ENCODE measurements at regions not wholly inside any gene's neighbourhood (a gene's known extent, or its start where the extent isn't known, plus 50 kb on each side); places are given as distances from the start of the nearest gene placed in this dataset.

GRCh38 chr3:70120357-70120966 is 120.9 kb downstream of the SAMMSON start:
- no peak for TF ChIP-seq POLR2A (IDR thresholded peaks at IDR 0.05; ENCODE audit: low read length)
- TF ChIP-seq GATA1 (IDR thresholded peaks at IDR 0.05; ENCODE audit: low read depth, low read length), result no peak
- peak; percentile 67 to 81 for DNase-seq

- no peak for TF ChIP-seq POLR2A (IDR thresholded peaks at IDR 0.05; ENCODE audit: low read length)
- TF ChIP-seq GATA1 (IDR thresholded peaks at IDR 0.05; ENCODE audit: low read depth, low read length), result no peak
- no peak for DNase-seq
Measured at GRCh38 chr3:70127192-70127591, 127.7 kb downstream of the SAMMSON start.

GRCh38 chr3:70137366-70137765 is 137.8 kb downstream of the SAMMSON start:
- DNase-seq, result no peak
- TF ChIP-seq GATA1 (IDR thresholded peaks at IDR 0.05; ENCODE audit: low read depth, low read length) (no peak), POLR2A (IDR thresholded peaks at IDR 0.05; ENCODE audit: low read length) (no peak)

- TF ChIP-seq GATA1 (IDR thresholded peaks at IDR 0.05; ENCODE audit: low read depth, low read length), result no peak
- TF ChIP-seq POLR2A (IDR thresholded peaks at IDR 0.05; ENCODE audit: low read length), result no peak
- no peak for DNase-seq
Measured at GRCh38 chr3:70138606-70139005, 139.1 kb downstream of the SAMMSON start.

Data from erythroblast (primary cell).